DMS153 (cell line): ENCODE measurements at regions not wholly inside any gene's neighbourhood (a gene's known extent, or its start where the extent isn't known, plus 50 kb on each side); places are given as distances from the start of the nearest gene placed in this dataset.

Experiments
- DNase-seq: peaks from one replicate; lab custom pipeline; 2025; lab: John Stamatoyannopoulos, UW

- no peak for DNase-seq
These were observed 223.7 kb downstream of the KCNC2 start for GRCh38 chr12:74985986-74986319.

- no peak for DNase-seq
These were observed 221.5 kb downstream of the KCNC2 start for GRCh38 chr12:74988156-74988555.
